NB4 (cell line): ENCODE measurements at regions not wholly inside any gene's neighbourhood (a gene's known extent, or its start where the extent isn't known, plus 50 kb on each side); places are given as distances from the start of the nearest gene placed in this dataset.

ENCODE experiments used
- TF ChIP-seq, protein P1 (sequence below): IDR thresholded peaks from 2 replicates; pipeline ENCODE4 v1.6.1; 2011; ENCODE audit warnings: low read depth, low read length
- TF ChIP-seq, protein P2 (sequence below): IDR thresholded peaks from one replicate; pipeline ENCODE4 v1.5.1; 2012; ENCODE audit warnings: low read depth, low read length

DNA sequence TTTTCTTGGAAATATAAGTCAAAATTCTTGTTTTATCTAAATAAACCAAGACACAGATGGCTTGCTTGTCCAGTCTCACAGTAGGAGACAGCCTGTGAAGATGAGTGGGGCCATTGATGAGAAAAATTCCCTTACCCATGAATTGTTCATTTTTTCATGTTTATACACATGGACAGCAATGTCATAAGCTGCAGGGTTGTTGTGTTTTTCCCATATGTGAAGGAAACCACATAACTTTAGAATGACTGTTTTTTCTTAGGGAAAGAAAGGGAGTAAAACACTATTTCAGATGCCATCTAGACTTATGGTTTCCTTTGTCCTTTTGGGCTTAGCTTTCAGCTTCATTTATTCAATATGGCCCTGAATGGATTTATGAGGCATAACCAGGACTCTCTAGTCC, 622.5 kb upstream of the NR5A2 start:
- TF ChIP-seq, protein P1, sequence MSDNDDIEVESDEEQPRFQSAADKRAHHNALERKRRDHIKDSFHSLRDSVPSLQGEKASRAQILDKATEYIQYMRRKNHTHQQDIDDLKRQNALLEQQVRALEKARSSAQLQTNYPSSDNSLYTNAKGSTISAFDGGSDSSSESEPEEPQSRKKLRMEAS, result no peak
- TF ChIP-seq, protein P2, sequence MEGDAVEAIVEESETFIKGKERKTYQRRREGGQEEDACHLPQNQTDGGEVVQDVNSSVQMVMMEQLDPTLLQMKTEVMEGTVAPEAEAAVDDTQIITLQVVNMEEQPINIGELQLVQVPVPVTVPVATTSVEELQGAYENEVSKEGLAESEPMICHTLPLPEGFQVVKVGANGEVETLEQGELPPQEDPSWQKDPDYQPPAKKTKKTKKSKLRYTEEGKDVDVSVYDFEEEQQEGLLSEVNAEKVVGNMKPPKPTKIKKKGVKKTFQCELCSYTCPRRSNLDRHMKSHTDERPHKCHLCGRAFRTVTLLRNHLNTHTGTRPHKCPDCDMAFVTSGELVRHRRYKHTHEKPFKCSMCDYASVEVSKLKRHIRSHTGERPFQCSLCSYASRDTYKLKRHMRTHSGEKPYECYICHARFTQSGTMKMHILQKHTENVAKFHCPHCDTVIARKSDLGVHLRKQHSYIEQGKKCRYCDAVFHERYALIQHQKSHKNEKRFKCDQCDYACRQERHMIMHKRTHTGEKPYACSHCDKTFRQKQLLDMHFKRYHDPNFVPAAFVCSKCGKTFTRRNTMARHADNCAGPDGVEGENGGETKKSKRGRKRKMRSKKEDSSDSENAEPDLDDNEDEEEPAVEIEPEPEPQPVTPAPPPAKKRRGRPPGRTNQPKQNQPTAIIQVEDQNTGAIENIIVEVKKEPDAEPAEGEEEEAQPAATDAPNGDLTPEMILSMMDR, result no peak
